ENCODE measurements at regions not wholly inside any gene's neighbourhood (a gene's known extent, or its start where the extent isn't known, plus 50 kb on each side); places are given as distances from the start of the nearest gene placed in this dataset.

DNA sequence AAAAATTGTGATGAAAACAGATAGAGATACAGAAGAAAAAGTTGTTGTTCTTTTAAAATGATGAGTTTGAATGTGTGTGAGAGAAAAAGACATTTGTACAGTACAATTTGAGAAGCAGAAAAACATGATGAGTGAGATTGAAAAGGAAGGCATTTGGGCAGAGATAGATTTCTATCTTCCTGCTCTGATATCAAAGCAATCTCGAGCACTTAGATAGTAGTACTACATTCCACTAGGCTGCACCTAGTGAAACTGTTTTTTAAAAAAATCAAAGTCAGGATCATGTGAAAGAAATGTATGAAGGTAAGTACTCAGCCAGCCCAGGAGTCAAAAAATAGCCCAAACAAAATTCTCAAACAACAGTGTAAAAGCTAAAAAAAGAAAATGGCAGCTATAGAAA lies 104.1 kb upstream of the UBE2E2 start:
- Histone ChIP-seq H3K4me3 (ENCODE audit: low read length) (no peak overlapping the region), H4K20me1 (ENCODE audit: low read length) (no peaks in the 10 kb centered on the region), H3K27ac (ENCODE audit: low read length) (no peak overlapping the region), H2AFZ (ENCODE audit: low read length) (no peak overlapping the region), H3K4me1 (ENCODE audit: insufficient read depth, low read length) (peaks cover 23% of the 10 kb centered on the region), H3K9ac (ENCODE audit: low read length) (no peak overlapping the region), H3K27me3 (ENCODE audit: low read length) (no peaks in the 10 kb centered on the region), H3K4me2 (ENCODE audit: low read length) (no peak overlapping the region), H3F3A (ENCODE audit: low read length, unreplicated experiment) (no peaks in the 10 kb centered on the region), H3K9me3 (ENCODE audit: low read length) (no peaks in the 10 kb centered on the region), H3K36me3 (ENCODE audit: low read depth, low read length) (no peaks in the 10 kb centered on the region), H3K9me2 (replicated peaks; ENCODE audit: low read length) (no peaks in the 10 kb centered on the region), H3K79me2 (ENCODE audit: low read length) (no peaks in the 10 kb centered on the region)
- intact Hi-C loops (cut with micrococcal nuclease) = loop anchor here (5.0 kb wide), 1 partner anchor 103 kb away; the partner anchor contains the start of gene UBE2E2
- no peak for ATAC-seq
- BruUV-seq (replicated peaks) = no TSS peak
- POLR2A ChIA-PET (ENCODE audit: unreplicated experiment) = no interaction called here
- TF ChIP-seq EZH2phosphoT487 (IDR thresholded peaks at IDR 0.05; ENCODE audit: borderline replicate concordance, low read length) (no peak), EZH2 (IDR thresholded peaks at IDR 0.05; ENCODE audit: low read length, unreplicated experiment) (no peak)
- TF ChIP-seq, protein P1, sequence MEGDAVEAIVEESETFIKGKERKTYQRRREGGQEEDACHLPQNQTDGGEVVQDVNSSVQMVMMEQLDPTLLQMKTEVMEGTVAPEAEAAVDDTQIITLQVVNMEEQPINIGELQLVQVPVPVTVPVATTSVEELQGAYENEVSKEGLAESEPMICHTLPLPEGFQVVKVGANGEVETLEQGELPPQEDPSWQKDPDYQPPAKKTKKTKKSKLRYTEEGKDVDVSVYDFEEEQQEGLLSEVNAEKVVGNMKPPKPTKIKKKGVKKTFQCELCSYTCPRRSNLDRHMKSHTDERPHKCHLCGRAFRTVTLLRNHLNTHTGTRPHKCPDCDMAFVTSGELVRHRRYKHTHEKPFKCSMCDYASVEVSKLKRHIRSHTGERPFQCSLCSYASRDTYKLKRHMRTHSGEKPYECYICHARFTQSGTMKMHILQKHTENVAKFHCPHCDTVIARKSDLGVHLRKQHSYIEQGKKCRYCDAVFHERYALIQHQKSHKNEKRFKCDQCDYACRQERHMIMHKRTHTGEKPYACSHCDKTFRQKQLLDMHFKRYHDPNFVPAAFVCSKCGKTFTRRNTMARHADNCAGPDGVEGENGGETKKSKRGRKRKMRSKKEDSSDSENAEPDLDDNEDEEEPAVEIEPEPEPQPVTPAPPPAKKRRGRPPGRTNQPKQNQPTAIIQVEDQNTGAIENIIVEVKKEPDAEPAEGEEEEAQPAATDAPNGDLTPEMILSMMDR (conservative IDR thresholded peaks at IDR 0.05; ENCODE audit: low read depth, low read length) = no peak
- CTCF ChIA-PET = no interaction called here
- no peak for DNase-seq

DNA sequence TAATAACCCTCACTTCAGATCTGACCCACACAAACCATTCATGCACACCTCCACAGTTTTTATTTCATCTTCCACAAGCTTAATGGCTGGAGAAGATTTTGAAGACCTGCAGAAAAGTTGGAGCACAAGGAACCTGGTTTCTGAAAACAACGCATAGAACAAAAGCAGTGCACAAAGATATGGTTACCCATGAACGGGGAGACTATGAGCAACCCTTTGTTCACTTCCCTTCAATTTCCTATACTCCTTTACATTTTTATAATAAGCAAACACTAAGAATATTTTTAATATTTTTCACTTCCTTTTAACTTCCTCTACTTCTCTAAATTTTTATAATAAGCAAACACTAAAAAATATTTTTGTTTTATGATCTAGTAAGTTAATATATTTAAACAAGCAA lies 103.5 kb upstream of the UBE2E2 start:
- H3F3A ChIP-seq (ENCODE audit: low read length, unreplicated experiment) = no peaks in the 10 kb centered on the region
- CTCF ChIA-PET = no interaction called here
- H3K4me2 ChIP-seq (ENCODE audit: low read length) = no peak overlapping the region; the same call in 1 of the 2 replicates
- no peak overlapping the region for H3K4me3 ChIP-seq (ENCODE audit: low read length)
- no peaks in the 10 kb centered on the region for H3K9me3 ChIP-seq (ENCODE audit: low read length)
- H3K9ac ChIP-seq (ENCODE audit: low read length) = no peak overlapping the region
- BruUV-seq (replicated peaks) = no TSS peak
- TF ChIP-seq, protein P1 (conservative IDR thresholded peaks at IDR 0.05; ENCODE audit: low read depth, low read length) = no peak
- TF ChIP-seq EZH2phosphoT487 (IDR thresholded peaks at IDR 0.05; ENCODE audit: borderline replicate concordance, low read length) = no peak
- no peak overlapping the region for H3K27ac ChIP-seq (ENCODE audit: low read length)
- H3K4me1 ChIP-seq (ENCODE audit: insufficient read depth, low read length) = peaks cover 21% of the 10 kb centered on the region
- ATAC-seq (peak; percentile 75), DNase-seq (peak; percentile 30)
- peak overlapping the region; percentile 39; the same call in 1 of the 2 replicates for H2AFZ ChIP-seq (ENCODE audit: low read length)
- intact Hi-C loops (cut with micrococcal nuclease) = loop anchor here (5.0 kb wide), 1 partner anchor 103 kb away; the partner anchor contains the start of gene UBE2E2
- no peaks in the 10 kb centered on the region for H4K20me1 ChIP-seq (ENCODE audit: low read length)
- no peaks in the 10 kb centered on the region for H3K9me2 ChIP-seq (replicated peaks; ENCODE audit: low read length)
- POLR2A ChIA-PET (ENCODE audit: unreplicated experiment) = no interaction called here
- no peaks in the 10 kb centered on the region for H3K36me3 ChIP-seq (ENCODE audit: low read depth, low read length)
- H3K27me3 ChIP-seq (ENCODE audit: low read length) = no peaks in the 10 kb centered on the region
- no peaks in the 10 kb centered on the region for H3K79me2 ChIP-seq (ENCODE audit: low read length)

DNA sequence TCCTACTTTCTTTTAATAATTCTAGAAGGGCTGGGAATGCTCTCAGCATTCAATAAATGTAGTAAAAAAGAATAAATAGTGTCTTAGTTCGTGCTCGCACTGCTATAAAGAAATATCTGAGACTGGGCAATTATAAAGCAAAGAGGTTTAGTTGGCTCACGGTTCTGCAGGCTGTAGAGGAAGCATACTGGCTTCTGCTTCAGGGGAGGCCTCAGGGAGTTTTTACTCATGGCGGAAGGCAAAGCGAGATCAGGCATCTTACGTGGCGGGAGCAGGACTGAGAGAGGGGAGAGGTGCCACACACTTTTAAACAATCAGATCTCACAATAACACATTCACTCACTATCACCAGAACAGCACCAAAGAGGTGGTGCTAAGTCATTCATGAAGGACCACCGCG lies 103.0 kb upstream of the UBE2E2 start:
- Histone ChIP-seq H3K9me3 (ENCODE audit: low read length) (no peaks in the 10 kb centered on the region), H3K9me2 (replicated peaks; ENCODE audit: low read length) (no peaks in the 10 kb centered on the region), H4K20me1 (ENCODE audit: low read length) (no peaks in the 10 kb centered on the region), H3K4me1 (ENCODE audit: insufficient read depth, low read length) (peaks cover 18% of the 10 kb centered on the region), H3K27me3 (ENCODE audit: low read length) (no peaks in the 10 kb centered on the region), H3K4me3 (ENCODE audit: low read length) (no peak overlapping the region), H3K9ac (ENCODE audit: low read length) (no peak overlapping the region), H3K36me3 (ENCODE audit: low read depth, low read length) (no peaks in the 10 kb centered on the region), H2AFZ (ENCODE audit: low read length) (no peak overlapping the region), H3K4me2 (ENCODE audit: low read length) (no peak overlapping the region; the same call in 1 of the 2 replicates), H3F3A (ENCODE audit: low read length, unreplicated experiment) (no peaks in the 10 kb centered on the region), H3K79me2 (ENCODE audit: low read length) (no peaks in the 10 kb centered on the region), H3K27ac (ENCODE audit: low read length) (peak overlapping the region; percentile 24)
- DNase-seq (no peak), ATAC-seq (peak; percentile 50)
- CTCF ChIA-PET = no interaction called here
- intact Hi-C loops (cut with micrococcal nuclease) = no loop called here
- TF ChIP-seq EZH2 (IDR thresholded peaks at IDR 0.05; ENCODE audit: low read length, unreplicated experiment) (no peak), EZH2phosphoT487 (IDR thresholded peaks at IDR 0.05; ENCODE audit: borderline replicate concordance, low read length) (no peak)
- TF ChIP-seq, protein P1 (conservative IDR thresholded peaks at IDR 0.05; ENCODE audit: low read depth, low read length) = no peak
- BruUV-seq (replicated peaks) = no TSS peak
- POLR2A ChIA-PET (ENCODE audit: unreplicated experiment) = no interaction called here
